ENCODE measurements at regions not wholly inside any gene's neighbourhood (a gene's known extent, or its start where the extent isn't known, plus 50 kb on each side); places are given as distances from the start of the nearest gene placed in this dataset.

DNA sequence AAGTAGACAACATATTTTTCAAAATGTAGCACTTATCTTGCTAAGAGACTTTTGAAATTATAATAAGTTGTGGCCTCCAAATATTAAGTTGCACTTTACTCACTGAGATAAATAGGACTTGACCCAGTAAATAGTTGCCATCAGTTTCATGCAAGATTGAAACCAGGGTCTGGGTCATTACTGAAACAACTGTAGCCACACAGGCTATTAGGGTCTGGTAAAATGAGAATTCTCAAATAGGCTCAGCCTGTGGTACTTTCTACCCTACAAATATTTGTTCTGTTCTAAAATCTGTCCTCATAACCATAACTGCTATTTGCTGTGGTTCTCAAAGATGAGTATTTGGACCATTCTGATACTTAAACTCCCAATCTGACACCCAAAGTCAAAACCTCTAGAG lies 115.4 kb upstream of the STK17B start:
- H3K4me3 ChIP-seq = no peak overlapping the region
- ATAC-seq (no peak), DNase-seq (ENCODE audit: low spot score) (no peak)
- Mint-ChIP-seq H3K27ac (no peak overlapping the region), H3K36me3 (ENCODE audit: low read depth) (peaks cover 7% of the 10 kb centered on the region; the same call in 2 of the 3 replicates), H3K4me1 (no peaks in the 10 kb centered on the region), H3K9me3 (peaks cover 9% of the 10 kb centered on the region; the same call in 2 of the 3 replicates), H3K27me3 (ENCODE audit: insufficient read depth, low read depth, poor library complexity) (no peaks in the 10 kb centered on the region), H3K4me3 (no peak overlapping the region)
- H3F3A ChIP-seq (replicated peaks; ENCODE audit: low read depth) = no peaks in the 10 kb centered on the region
- H3K79me2 ChIP-seq (replicated peaks; ENCODE audit: insufficient read depth) = no peaks in the 10 kb centered on the region
- H2AFZ ChIP-seq = no peak overlapping the region
- TF ChIP-seq CREB1 (CRISPR knock-in tag; IDR thresholded peaks at IDR 0.05; ENCODE audit: low read depth) (no peak), STAT1 (IDR thresholded peaks at IDR 0.05; ENCODE audit: unreplicated experiment) (no peak), JUNB (IDR thresholded peaks at IDR 0.05; ENCODE audit: unreplicated experiment) (no peak), EZH2 (IDR thresholded peaks at IDR 0.05; ENCODE audit: low read depth, unreplicated experiment) (no peak), ZNF331 (CRISPR knock-in tag; IDR thresholded peaks at IDR 0.05; ENCODE audit: low read depth) (no peak), NANOG (IDR thresholded peaks at IDR 0.05; ENCODE audit: borderline replicate concordance) (no peak), POLR2AphosphoS5 (IDR thresholded peaks at IDR 0.05; ENCODE audit: low read depth) (no peak), ZNF114 (CRISPR knock-in tag; IDR thresholded peaks at IDR 0.05) (no peak), EZH2phosphoT487 (IDR thresholded peaks at IDR 0.05; ENCODE audit: unreplicated experiment) (no peak)
- TF ChIP-seq, protein P1, sequence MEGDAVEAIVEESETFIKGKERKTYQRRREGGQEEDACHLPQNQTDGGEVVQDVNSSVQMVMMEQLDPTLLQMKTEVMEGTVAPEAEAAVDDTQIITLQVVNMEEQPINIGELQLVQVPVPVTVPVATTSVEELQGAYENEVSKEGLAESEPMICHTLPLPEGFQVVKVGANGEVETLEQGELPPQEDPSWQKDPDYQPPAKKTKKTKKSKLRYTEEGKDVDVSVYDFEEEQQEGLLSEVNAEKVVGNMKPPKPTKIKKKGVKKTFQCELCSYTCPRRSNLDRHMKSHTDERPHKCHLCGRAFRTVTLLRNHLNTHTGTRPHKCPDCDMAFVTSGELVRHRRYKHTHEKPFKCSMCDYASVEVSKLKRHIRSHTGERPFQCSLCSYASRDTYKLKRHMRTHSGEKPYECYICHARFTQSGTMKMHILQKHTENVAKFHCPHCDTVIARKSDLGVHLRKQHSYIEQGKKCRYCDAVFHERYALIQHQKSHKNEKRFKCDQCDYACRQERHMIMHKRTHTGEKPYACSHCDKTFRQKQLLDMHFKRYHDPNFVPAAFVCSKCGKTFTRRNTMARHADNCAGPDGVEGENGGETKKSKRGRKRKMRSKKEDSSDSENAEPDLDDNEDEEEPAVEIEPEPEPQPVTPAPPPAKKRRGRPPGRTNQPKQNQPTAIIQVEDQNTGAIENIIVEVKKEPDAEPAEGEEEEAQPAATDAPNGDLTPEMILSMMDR (conservative IDR thresholded peaks at IDR 0.05; ENCODE audit: low read depth in 2 of 2) = no peak
- TF ChIP-seq, protein P2, sequence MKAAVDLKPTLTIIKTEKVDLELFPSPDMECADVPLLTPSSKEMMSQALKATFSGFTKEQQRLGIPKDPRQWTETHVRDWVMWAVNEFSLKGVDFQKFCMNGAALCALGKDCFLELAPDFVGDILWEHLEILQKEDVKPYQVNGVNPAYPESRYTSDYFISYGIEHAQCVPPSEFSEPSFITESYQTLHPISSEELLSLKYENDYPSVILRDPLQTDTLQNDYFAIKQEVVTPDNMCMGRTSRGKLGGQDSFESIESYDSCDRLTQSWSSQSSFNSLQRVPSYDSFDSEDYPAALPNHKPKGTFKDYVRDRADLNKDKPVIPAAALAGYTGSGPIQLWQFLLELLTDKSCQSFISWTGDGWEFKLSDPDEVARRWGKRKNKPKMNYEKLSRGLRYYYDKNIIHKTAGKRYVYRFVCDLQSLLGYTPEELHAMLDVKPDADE (IDR thresholded peaks at IDR 0.05) = no peak
- TF ChIP-seq, protein P3, sequence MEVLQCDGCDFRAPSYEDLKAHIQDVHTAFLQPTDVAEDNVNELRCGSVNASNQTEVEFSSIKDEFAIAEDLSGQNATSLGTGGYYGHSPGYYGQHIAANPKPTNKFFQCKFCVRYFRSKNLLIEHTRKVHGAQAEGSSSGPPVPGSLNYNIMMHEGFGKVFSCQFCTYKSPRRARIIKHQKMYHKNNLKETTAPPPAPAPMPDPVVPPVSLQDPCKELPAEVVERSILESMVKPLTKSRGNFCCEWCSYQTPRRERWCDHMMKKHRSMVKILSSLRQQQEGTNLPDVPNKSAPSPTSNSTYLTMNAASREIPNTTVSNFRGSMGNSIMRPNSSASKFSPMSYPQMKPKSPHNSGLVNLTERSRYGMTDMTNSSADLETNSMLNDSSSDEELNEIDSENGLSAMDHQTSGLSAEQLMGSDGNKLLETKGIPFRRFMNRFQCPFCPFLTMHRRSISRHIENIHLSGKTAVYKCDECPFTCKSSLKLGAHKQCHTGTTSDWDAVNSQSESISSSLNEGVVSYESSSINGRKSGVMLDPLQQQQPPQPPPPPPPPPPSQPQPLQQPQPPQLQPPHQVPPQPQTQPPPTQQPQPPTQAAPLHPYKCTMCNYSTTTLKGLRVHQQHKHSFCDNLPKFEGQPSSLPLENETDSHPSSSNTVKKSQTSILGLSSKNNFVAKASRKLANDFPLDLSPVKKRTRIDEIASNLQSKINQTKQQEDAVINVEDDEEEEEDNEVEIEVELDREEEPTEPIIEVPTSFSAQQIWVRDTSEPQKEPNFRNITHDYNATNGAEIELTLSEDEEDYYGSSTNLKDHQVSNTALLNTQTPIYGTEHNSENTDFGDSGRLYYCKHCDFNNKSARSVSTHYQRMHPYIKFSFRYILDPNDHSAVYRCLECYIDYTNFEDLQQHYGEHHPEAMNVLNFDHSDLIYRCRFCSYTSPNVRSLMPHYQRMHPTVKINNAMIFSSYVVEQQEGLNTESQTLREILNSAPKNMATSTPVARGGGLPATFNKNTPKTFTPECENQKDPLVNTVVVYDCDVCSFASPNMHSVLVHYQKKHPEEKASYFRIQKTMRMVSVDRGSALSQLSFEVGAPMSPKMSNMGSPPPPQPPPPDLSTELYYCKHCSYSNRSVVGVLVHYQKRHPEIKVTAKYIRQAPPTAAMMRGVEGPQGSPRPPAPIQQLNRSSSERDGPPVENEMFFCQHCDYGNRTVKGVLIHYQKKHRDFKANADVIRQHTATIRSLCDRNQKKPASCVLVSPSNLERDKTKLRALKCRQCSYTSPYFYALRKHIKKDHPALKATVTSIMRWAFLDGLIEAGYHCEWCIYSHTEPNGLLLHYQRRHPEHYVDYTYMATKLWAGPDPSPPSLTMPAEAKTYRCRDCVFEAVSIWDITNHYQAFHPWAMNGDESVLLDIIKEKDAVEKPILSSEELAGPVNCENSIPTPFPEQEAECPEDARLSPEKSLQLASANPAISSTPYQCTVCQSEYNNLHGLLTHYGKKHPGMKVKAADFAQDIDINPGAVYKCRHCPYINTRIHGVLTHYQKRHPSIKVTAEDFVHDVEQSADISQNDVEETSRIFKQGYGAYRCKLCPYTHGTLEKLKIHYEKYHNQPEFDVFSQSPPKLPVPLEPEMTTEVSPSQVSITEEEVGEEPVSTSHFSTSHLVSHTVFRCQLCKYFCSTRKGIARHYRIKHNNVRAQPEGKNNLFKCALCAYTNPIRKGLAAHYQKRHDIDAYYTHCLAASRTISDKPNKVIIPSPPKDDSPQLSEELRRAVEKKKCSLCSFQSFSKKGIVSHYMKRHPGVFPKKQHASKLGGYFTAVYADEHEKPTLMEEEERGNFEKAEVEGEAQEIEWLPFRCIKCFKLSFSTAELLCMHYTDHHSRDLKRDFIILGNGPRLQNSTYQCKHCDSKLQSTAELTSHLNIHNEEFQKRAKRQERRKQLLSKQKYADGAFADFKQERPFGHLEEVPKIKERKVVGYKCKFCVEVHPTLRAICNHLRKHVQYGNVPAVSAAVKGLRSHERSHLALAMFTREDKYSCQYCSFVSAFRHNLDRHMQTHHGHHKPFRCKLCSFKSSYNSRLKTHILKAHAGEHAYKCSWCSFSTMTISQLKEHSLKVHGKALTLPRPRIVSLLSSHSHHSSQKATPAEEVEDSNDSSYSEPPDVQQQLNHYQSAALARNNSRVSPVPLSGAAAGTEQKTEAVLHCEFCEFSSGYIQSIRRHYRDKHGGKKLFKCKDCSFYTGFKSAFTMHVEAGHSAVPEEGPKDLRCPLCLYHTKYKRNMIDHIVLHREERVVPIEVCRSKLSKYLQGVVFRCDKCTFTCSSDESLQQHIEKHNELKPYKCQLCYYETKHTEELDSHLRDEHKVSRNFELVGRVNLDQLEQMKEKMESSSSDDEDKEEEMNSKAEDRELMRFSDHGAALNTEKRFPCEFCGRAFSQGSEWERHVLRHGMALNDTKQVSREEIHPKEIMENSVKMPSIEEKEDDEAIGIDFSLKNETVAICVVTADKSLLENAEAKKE (CRISPR knock-in tag; IDR thresholded peaks at IDR 0.05) = no peak
- TF ChIP-seq, protein P4, sequence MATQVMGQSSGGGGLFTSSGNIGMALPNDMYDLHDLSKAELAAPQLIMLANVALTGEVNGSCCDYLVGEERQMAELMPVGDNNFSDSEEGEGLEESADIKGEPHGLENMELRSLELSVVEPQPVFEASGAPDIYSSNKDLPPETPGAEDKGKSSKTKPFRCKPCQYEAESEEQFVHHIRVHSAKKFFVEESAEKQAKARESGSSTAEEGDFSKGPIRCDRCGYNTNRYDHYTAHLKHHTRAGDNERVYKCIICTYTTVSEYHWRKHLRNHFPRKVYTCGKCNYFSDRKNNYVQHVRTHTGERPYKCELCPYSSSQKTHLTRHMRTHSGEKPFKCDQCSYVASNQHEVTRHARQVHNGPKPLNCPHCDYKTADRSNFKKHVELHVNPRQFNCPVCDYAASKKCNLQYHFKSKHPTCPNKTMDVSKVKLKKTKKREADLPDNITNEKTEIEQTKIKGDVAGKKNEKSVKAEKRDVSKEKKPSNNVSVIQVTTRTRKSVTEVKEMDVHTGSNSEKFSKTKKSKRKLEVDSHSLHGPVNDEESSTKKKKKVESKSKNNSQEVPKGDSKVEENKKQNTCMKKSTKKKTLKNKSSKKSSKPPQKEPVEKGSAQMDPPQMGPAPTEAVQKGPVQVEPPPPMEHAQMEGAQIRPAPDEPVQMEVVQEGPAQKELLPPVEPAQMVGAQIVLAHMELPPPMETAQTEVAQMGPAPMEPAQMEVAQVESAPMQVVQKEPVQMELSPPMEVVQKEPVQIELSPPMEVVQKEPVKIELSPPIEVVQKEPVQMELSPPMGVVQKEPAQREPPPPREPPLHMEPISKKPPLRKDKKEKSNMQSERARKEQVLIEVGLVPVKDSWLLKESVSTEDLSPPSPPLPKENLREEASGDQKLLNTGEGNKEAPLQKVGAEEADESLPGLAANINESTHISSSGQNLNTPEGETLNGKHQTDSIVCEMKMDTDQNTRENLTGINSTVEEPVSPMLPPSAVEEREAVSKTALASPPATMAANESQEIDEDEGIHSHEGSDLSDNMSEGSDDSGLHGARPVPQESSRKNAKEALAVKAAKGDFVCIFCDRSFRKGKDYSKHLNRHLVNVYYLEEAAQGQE (IDR thresholded peaks at IDR 0.05; ENCODE audit: unreplicated experiment) = no peak
- no peaks in the 10 kb centered on the region for H4K20me1 ChIP-seq (replicated peaks; ENCODE audit: insufficient read depth)
- 0 out of 2 replicates have a peak, but pooled peaks cover 3% of the 10 kb centered on the region for H3K9me2 ChIP-seq (ENCODE audit: insufficient read depth)
- no peaks in the 10 kb centered on the region for H3K27me3 ChIP-seq (ENCODE audit: insufficient read depth)
- no peak overlapping the region for H3K4me2 ChIP-seq
- no peaks in the 10 kb centered on the region for H3K36me3 ChIP-seq (ENCODE audit: insufficient read depth)
- no peaks in the 10 kb centered on the region for H3K4me1 ChIP-seq (ENCODE audit: insufficient read depth)
- H3K27ac ChIP-seq (ENCODE audit: low read depth) = no peak overlapping the region

Measured in GM23338 (cell line).